LNCAP (cell line): ENCODE measurements at regions not wholly inside any gene's neighbourhood (a gene's known extent, or its start where the extent isn't known, plus 50 kb on each side); places are given as distances from the start of the nearest gene placed in this dataset.

Experiments used
- TF ChIP-seq, protein P1 (sequence below): fragments of 450-650 bp; IDR thresholded peaks from 2 replicates; pipeline ENCODE4 v1.5.1; 2017; ENCODE audit warnings: mild to moderate bottlenecking

DNA sequence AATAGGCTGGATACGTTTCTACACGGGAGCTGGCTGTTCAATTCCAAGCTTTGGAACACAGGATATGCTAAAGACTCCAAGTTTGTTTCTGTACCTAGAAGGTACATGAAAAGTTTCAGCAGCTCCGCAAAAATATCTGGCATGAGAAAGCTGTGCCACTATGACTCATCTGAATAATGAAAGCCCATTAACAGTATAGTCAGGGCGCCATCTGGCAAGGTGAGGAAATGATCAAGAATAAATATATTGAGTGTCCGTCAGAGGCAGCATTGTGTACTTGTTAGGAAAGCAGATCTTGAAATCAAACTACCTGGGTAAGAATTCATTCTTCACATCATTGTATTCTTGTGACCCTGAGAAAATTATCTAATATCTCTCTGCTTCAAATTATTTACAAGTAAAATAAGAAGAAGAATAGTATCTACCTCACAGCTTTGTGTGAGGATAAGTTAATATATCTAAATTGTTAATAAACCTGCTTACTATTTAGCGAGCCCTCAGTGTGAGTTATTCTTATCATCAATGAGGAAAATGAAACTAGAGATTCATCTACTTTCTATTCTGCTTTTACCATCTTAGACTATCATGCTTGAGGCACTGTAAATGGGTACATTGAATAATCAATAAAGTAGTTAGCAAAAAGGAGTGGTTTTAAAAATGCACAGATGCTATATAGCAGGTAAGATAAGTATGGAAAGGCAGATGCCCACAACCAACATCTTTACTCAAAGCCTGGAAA is 53.5 kb downstream of the FSCB start:
- TF ChIP-seq, protein P1, sequence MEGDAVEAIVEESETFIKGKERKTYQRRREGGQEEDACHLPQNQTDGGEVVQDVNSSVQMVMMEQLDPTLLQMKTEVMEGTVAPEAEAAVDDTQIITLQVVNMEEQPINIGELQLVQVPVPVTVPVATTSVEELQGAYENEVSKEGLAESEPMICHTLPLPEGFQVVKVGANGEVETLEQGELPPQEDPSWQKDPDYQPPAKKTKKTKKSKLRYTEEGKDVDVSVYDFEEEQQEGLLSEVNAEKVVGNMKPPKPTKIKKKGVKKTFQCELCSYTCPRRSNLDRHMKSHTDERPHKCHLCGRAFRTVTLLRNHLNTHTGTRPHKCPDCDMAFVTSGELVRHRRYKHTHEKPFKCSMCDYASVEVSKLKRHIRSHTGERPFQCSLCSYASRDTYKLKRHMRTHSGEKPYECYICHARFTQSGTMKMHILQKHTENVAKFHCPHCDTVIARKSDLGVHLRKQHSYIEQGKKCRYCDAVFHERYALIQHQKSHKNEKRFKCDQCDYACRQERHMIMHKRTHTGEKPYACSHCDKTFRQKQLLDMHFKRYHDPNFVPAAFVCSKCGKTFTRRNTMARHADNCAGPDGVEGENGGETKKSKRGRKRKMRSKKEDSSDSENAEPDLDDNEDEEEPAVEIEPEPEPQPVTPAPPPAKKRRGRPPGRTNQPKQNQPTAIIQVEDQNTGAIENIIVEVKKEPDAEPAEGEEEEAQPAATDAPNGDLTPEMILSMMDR = peak; percentile 33; the same call in 1 of the 2 replicates

DNA sequence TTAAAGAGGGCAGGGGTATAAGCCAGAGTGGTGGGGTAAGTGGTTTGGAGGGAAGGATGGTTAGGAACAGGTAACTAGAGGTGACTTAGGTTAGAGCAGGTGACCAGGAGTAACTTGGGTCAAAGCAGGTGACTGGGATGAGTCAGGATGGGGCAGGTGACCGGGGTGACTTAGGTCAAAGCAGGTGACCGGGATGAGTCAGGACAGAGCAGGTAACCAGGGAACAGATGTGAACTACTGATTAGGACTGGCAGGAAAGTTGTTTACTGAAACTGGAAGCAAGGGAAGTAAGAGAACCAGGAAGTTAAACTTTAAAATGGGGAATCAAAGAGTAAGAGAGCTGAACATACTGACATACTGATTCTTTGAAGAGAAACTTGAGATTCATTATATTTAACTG is 57.4 kb downstream of the FSCB start:
- TF ChIP-seq, protein P1 = no peak

- TF ChIP-seq, protein P1 = no peak
Measured at GRCh38 chr14:44448951-44449358, 58.1 kb downstream of the FSCB start.

DNA sequence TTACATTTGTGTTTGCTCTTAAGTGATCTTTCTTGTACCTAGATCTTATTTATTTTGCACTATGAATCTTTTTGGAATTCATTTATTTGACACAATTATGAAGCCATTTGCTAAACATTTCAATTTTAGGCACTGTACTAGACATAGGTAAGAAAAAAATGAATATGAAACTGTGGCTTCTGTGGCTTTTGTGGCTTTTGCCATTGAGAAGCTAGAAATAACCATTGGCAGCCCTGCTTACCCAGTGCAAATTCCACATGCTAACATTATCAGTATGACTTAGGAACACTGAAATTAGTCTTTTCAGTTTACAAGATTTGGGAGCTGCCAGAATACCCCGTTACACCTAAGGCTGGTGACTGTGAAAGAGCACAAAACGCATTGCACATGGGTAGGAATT is 60.1 kb downstream of the FSCB start:
- TF ChIP-seq, protein P1 = no peak

DNA sequence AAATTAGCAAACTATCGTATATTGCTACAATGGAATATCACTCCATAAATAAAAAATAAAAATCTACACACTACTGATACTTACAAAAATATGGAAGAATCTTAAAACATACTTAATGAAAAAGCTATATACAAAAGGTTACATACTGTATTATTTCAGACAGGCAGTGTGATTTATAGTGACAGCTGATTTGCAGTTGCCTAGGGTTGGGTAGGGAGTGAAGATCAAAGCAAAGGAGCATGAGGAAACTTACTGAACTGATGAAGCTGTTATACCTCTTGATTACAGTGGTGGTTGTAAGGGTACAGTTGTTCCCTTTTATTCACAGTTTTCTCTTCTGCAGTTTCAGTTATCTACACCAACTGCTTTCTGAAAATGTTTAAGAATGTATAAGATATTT is 62.6 kb downstream of the FSCB start:
- TF ChIP-seq, protein P1 = no peak

GRCh38 chr14:44438936-44439335 is 68.1 kb downstream of the FSCB start:
- TF ChIP-seq, protein P1 = no peak

- TF ChIP-seq, protein P1 = no peak
Measured at GRCh38 chr14:44438221-44438620, 68.9 kb downstream of the FSCB start.

DNA sequence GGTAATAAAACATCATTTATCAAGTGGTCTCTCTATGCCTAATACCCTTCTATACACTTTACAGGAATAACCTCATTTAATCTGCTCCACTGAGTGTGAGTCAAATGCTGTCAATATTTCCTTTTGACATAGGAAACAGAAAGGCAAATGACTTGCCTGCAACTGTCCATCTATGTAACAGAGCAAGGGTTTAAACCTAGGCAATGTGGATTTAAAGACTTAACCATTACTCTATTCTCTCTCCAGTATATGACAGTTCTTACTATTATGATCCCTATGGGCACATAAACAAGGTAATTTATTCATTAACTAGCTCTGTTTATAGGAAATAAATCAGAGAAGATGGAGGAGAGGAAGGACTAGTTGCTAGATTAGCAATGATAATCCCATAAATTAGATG is 70.6 kb downstream of the FSCB start:
- TF ChIP-seq, protein P1 = no peak
